OCI-LY7 (cell line): ENCODE measurements at regions not wholly inside any gene's neighbourhood (a gene's known extent, or its start where the extent isn't known, plus 50 kb on each side); places are given as distances from the start of the nearest gene placed in this dataset.

Experiments
- BruUV-seq: library from RNA; stranded (reverse); fragments of 400-500 nt; replicated peaks from 2 replicates; lab custom pipeline; 2021; lab: Mats Ljungman, UMichigan
- CTCF ChIA-PET: fragments of 300-600 bp; sonication (Branson Sonifier 250); formaldehyde crosslinking; loops from one replicate; lab custom pipeline; 2022; ENCODE audit warnings: antibody characterized with exemption; ENCODE audit not compliant: unreplicated experiment; lab: Charles Lee
- POLR2A ChIA-PET: fragments of 300-600 bp; sonication (Branson Sonifier 250); formaldehyde crosslinking; loops from one replicate; lab custom pipeline; 2022; ENCODE audit warnings: antibody characterized with exemption; lab: Charles Lee
- DNase-seq: peaks from one replicate; pipeline ENCODE4 v3.0.0-alpha.2; 2015; ENCODE audit warnings: low spot score
- H2AFZ ChIP-seq: fragments of 200-600 bp; sonication (generic), shearing (Covaris generic); 2 replicates; pipeline ENCODE4 v1.6.1; 2014; ENCODE audit warnings: mild to moderate bottlenecking, antibody characterized with exemption, low read length, moderate library complexity
- H3K27ac ChIP-seq: fragments of 200-600 bp; sonication (generic); 2 replicates; pipeline ENCODE4 v1.5.1; 2014; ENCODE audit warnings: mixed run types, low read depth, mild to moderate bottlenecking, moderate library complexity, low read length, inconsistent platforms; ENCODE audit not compliant: poor library complexity, severe bottlenecking
- H3K36me3 ChIP-seq: fragments of 200-600 bp; sonication (generic); 2 replicates; pipeline ENCODE4 v1.6.1; 2014; ENCODE audit warnings: mild to moderate bottlenecking, antibody characterized with exemption, low read length, moderate library complexity, mixed read lengths; ENCODE audit not compliant: insufficient read depth
- H3K4me1 ChIP-seq: fragments of 200-600 bp; sonication (generic); 2 replicates; pipeline ENCODE4 v1.5.1; 2014; ENCODE audit warnings: mild to moderate bottlenecking, low read length; ENCODE audit not compliant: insufficient read depth, poor library complexity, severe bottlenecking
- H3K4me2 ChIP-seq: fragments of 200-600 bp; sonication (generic); 2 replicates; pipeline ENCODE4 v1.6.1; 2014; ENCODE audit warnings: mild to moderate bottlenecking, low read length
- H3K4me3 ChIP-seq: fragments of 200-600 bp; sonication (generic); 2 replicates; pipeline ENCODE4 v1.5.1; 2014; ENCODE audit warnings: mild to moderate bottlenecking, low read depth, low read length; ENCODE audit not compliant: poor library complexity, severe bottlenecking
- H3K79me2 ChIP-seq: fragments of 200-600 bp; sonication (generic); 2 replicates; pipeline ENCODE4 v1.6.1; 2016; ENCODE audit warnings: low read depth, mild to moderate bottlenecking, low read length, moderate library complexity, mixed read lengths; ENCODE audit not compliant: insufficient read depth
- H3K9me2 ChIP-seq: fragments of 200-600 bp; sonication (generic); 2 replicates; pipeline ENCODE4 v1.6.1; 2016; ENCODE audit warnings: mild to moderate bottlenecking, low read length, mixed read lengths; ENCODE audit not compliant: insufficient read depth
- H3K9me3 ChIP-seq: fragments of 200-600 bp; sonication (generic); 2 replicates; pipeline ENCODE4 v1.6.1; 2014; ENCODE audit warnings: mild to moderate bottlenecking, mixed run types, low read length, mixed read lengths
- H4K20me1 ChIP-seq: fragments of 200-600 bp; sonication (generic); 2 replicates; pipeline ENCODE4 v1.6.1; 2014; ENCODE audit warnings: mild to moderate bottlenecking, antibody characterized with exemption, low read length, moderate library complexity, mixed read lengths; ENCODE audit not compliant: insufficient read depth
- CTCF ChIP-seq: fragments of 200-600 bp; sonication (generic); conservative IDR thresholded peaks from 2 replicates; pipeline ENCODE4 v1.5.1; 2014; ENCODE audit warnings: mild to moderate bottlenecking, antibody characterized with exemption, low read length, moderate library complexity, mixed read lengths
- EZH2phosphoT487 ChIP-seq: fragments of 200-600 bp; sonication (generic); IDR thresholded peaks from 2 replicates; pipeline ENCODE4 v1.6.1; 2018; ENCODE audit warnings: low read depth, borderline replicate concordance, mild to moderate bottlenecking, mixed run types, antibody characterized with exemption, low read length, moderate library complexity, mixed read lengths
- intact Hi-C: fragments of 100-400 bp; cut with micrococcal nuclease; formaldehyde crosslinking; loops from one replicate; pipeline ENCODE4 v1.10.0; 2022; ENCODE audit not compliant: unreplicated experiment

- CTCF ChIA-PET, result no interaction called here
- no peak for DNase-seq
- TF ChIP-seq CTCF (no peak), EZH2phosphoT487 (no peak)
- Histone ChIP-seq H2AFZ (no peak overlapping the region), H3K9me3 (no peaks in the 10 kb centered on the region), H4K20me1 (no peaks in the 10 kb centered on the region), H3K4me1 (peaks cover 5% of the 10 kb centered on the region), H3K27ac (no peak overlapping the region), H3K79me2 (no peaks in the 10 kb centered on the region), H3K4me3 (no peak overlapping the region), H3K9me2 (no peaks in the 10 kb centered on the region), H3K36me3 (no peaks in the 10 kb centered on the region), H3K4me2 (no peak overlapping the region)
- intact Hi-C loops, result no loop called here
- POLR2A ChIA-PET, result no interaction called here
- BruUV-seq, result no TSS peak
Measured at GRCh38 chr2:7910752-7911151, 771.1 kb upstream of the ID2 start.

- Histone ChIP-seq H3K4me1 (peaks cover under 1% of the 10 kb centered on the region), H3K9me3 (no peaks in the 10 kb centered on the region), H3K4me3 (no peak overlapping the region), H3K79me2 (no peaks in the 10 kb centered on the region), H4K20me1 (no peaks in the 10 kb centered on the region), H3K9me2 (no peaks in the 10 kb centered on the region), H3K4me2 (no peak overlapping the region), H3K36me3 (no peaks in the 10 kb centered on the region), H3K27ac (no peak overlapping the region), H2AFZ (no peak overlapping the region)
- BruUV-seq, result no TSS peak
- TF ChIP-seq CTCF, result no peak
- no peak for TF ChIP-seq EZH2phosphoT487
- intact Hi-C loops, result no loop called here
- CTCF ChIA-PET, result no interaction called here
- DNase-seq, result no peak
- POLR2A ChIA-PET, result interaction anchor here (1.5 kb wide), 1 partner anchor 38 kb away, joined by 6 read pairs; no protein-coding TSS in a partner anchor
Measured at GRCh38 chr2:7911196-7911595, 770.7 kb upstream of the ID2 start.

DNA sequence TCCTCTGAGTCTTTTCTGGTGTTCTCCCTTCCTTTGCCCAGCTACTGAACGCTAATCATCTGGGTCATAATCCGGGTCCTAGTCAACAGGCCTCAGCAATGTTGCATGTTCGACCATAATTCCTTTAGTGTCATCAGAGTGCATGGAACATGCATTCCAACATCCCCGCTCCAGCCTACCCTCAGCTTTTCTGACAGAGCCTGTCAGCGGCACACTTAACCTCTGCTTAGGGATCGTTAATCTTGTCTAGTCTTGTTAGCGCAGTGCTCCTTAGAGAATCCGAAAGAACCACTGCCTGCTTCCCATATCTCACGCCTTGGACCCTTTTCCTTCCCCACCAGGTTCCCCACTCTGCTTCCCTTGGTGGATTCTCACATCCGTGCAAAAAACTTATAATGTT lies 767.9 kb upstream of the ID2 start:
- Histone ChIP-seq H3K4me1 (no peaks in the 10 kb centered on the region), H3K79me2 (no peaks in the 10 kb centered on the region), H3K9me3 (no peaks in the 10 kb centered on the region), H3K27ac (no peak overlapping the region), H3K4me2 (no peak overlapping the region), H3K4me3 (no peak overlapping the region), H2AFZ (no peak overlapping the region), H3K36me3 (no peaks in the 10 kb centered on the region), H3K9me2 (no peaks in the 10 kb centered on the region), H4K20me1 (no peaks in the 10 kb centered on the region)
- ChIA-PET POLR2A (interaction anchor here (0.6 kb wide), 1 partner anchor 93 kb away, joined by 3 read pairs; no protein-coding TSS in a partner anchor), CTCF (no interaction called here)
- BruUV-seq, result no TSS peak
- intact Hi-C loops, result no loop called here
- DNase-seq, result no peak
- TF ChIP-seq CTCF (no peak), EZH2phosphoT487 (no peak)
